ENCODE measurements at regions not wholly inside any gene's neighbourhood (a gene's known extent, or its start where the extent isn't known, plus 50 kb on each side); places are given as distances from the start of the nearest gene placed in this dataset.

DNA sequence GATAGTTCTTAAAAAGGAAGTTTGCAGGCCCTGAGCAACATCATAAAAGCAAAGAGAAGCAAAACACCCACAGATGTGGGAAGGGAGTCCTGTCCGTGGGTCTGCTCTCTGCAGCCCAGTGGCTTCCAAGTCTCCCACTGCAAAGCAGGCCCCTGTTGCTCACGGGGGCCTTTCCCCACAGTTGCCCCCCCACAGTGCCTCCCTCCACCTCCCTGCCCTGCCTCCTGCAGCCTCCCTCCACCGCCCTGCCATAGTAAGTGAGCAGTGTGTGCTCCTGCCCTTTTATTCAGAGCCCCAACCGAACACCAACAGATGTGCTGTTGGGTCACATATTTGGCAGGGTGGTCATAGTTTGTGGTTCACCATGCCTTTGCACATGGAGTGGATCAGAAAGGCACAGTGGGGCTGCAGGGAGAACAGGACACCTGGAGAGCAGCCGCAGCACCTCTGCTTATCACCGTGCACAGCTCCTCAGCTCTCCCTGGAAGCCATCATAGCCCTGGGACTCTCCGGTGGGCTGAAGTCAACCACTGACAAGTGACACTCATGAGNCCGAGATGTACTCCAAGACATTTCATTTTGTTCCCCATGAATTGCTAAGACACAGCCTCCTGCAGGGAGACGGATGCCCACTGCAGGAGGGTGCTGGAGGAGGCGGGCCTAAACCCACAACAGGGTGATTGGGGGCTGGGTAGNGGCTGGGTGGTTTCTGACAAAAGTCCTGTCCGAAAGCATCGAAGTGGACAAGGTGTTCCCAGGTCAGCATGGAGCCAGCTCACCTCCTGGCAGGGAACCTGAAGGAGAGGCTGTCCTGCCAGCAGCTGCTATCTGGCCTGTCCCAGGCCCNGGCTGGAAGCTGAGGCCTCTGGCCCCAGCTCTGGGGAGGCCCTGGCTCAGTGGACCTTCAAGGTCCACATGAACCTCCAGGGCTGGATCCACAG, 278.9 kb downstream of the GADD45G start:
- TF ChIP-seq EZH2 (IDR thresholded peaks at IDR 0.05) (no peak), POLR2AphosphoS5 (IDR thresholded peaks at IDR 0.05; ENCODE audit: borderline replicate concordance, low read depth, low read length) (no peak)
